GM19395 (cell line): ENCODE measurements at regions not wholly inside any gene's neighbourhood (a gene's known extent, or its start where the extent isn't known, plus 50 kb on each side); places are given as distances from the start of the nearest gene placed in this dataset.

Experiments
- ATAC-seq: cut with Tn5 transposase; IDR thresholded peaks from one replicate; pipeline ENCODE4 v1.9.1; 2021; ENCODE audit warnings: mild to moderate bottlenecking, moderate library complexity; ENCODE audit not compliant: unreplicated experiment

DNA sequence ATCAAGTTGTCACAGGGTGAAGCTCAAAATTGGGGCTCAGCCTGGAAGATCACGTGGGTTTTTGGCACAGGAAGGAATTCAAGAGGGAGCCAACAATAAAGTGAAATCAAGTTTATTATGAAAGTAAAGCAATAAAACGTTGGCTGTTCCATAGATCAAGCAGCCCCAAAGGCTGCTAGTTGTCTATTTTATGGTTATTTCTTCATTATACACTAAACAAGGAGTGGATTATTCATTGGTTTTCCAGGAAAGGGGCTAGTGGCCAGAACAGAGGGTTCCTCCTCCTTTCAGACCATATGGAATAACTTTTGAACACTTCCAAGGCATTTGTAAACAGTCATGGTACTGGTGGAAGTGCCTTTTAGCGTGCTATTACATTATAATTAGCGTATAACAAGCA, 723.5 kb upstream of the ADAMTS5 start:
- no peak for ATAC-seq

DNA sequence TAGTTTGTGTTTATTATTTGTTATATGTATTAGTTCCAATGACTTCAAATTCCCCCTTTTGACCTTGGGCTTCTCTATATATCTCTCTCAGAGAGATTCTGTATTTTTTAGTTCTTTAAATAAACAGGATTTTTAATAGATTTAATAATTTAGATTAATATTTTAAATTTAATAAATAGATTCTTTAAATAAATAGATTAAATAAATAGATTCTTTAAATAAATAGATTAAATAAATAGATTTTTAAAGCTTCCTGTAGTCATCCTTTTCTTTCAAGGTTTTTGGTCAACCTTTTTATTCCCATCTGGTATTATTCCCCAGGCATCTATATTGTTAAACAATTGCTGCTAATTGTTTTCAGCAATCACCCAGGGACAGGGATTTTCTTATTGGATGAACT, 721.9 kb upstream of the ADAMTS5 start:
- no peak for ATAC-seq

DNA sequence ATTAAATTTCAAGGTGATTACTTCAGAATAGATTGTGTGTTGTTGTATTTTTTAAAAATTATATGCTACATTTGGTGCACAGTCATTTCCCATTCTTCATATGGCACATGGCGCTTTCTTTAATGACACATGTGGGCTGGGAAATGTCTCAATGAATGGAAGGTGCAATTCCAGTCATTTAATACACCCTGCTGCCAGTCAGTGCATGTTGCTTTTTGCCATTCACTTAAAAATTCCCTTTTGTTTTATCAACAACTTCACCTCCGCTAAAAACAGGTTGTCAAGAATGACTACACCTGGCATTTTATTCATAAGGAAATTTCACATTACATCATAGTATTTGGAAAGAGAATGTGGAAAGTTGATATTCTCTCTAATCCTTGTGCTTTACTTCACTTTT, 716.4 kb upstream of the ADAMTS5 start:
- no peak for ATAC-seq

DNA sequence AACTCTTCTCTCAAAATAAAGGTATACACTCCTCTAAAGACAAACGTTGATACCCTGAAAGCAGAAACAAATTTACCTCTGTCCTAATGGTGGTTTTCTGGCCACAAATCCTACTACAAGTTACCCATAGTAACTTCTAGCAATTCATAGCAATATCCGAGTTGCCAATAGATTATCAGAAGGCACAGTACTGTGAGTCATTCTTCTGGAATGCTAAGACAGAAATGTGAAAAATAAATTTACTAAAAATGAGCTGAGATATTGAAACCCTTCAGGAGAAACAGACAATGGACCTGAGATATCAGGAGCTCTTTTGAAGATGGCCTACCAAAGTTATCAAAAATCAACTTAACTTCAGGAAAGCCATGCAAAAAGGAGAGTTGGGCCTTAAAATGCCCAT, 715.0 kb upstream of the ADAMTS5 start:
- ATAC-seq: no peak

DNA sequence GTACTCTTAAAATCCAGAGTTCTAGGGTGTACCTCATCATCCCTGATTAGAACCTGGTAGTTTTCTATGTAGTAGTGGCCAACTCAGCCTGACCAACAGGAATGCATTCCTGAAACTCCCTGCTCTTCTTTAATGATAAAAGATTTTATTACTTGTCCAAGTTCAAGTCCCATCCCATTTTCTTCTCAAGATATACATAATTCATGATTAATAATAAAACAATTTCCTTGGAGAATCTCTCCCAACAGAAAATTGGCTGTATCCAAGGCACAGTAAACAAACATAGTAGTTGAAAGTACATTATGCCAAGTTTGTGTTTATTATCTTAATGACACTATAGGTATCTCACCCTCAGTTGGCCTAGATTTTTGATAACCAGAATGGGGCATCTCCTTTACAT, 714.1 kb upstream of the ADAMTS5 start:
- ATAC-seq: no peak

DNA sequence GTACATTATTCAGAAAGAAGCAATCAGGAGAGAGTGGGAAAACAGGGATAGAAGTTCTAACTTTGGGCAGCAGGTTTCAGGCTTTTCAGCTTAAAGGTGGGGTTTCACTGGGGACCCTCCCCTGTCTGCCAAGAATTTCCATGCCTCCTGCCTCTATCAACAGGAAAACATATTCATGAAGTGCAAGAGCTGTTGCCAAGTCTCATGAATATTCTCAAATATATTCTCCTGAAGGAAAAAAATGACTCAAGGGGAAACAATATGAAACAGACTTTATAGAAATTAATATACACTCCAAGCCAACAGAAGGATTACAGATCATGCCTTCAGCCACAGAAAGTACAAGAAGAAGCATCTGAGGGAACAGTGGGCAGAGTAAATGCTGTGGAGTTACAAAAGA, 713.3 kb upstream of the ADAMTS5 start:
- no peak for ATAC-seq

DNA sequence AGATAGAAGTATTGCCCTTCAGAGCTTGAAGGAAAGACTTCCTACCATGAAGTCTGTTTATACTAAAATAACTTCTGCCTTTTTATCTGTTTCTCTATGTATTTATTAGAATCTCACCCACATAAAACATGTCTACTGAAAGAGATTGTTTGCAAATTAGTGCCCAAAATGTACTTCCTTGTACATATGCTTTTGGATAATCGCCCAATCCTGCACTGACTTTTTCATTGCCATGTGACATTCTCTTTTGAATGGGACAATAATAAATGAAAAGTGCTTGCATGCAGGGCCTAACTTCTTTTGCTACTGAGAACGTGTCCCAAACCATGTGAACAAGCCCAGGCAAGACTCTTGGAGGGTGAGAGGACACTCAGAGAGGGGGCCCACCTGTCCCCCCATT, 711.6 kb upstream of the ADAMTS5 start:
- ATAC-seq: no peak

DNA sequence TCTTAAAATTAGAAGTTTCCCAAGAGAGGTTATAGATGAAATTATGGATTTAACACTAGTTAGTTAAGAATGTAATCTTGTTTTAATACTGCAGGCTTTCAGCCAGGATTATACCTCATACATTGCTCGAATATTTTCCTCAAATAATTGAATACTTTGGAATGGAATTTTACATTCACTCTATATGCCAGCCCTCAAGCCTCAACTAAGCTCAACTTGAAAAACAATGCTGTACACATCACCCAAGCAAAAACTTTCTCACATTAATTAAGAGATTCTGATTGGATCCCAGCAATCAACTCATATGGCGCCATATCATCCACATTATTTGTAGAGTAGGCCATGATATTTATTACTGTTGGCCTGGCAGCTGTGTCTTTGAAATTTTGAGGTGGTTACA, 710.7 kb upstream of the ADAMTS5 start:
- ATAC-seq: no peak

DNA sequence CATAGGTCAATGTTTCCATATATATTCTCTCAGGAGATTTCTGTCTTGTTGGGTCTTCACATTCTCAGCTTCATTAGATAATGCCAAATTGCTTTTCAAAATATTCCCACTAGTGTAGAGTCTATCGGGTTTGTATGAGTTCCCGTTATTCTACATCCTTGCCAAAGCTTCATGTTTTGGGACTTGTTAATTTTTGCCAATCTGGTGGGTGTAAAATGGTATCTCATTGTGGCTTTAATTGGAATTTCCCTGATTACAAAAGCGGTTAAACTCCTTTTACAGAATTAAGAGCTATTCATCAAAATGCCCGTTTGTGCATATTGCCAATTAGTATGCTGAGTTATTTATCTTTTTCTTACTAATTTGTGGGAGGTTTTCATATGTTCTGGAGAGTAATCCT, 708.4 kb upstream of the ADAMTS5 start:
- ATAC-seq: no peak

DNA sequence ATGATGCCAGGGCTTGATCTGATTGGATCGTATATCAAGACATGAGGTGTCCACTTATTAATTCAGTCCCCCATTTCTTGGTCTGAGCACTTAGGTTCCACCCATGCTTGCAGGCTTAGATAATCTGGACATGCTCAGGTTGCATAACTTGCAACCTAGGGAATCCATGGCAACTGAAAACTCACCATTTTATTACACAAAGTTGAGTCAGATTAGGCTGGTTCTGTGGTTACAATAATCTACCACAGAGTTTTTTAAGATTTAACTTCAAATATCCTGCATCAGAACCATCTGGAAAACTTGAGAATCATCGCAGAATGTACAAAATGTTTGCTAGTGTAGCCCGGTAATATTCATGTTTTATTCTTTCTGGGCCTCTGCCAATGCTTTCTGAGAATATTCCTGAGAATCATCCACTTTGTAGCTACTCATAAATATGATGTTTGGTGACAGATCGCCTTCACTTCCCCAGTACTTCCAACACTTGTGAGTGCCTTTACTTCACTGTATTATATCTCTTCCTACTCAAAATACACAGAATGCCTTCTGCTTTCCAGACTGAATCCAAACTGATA, 707.2 kb upstream of the ADAMTS5 start:
- ATAC-seq: no peak

DNA sequence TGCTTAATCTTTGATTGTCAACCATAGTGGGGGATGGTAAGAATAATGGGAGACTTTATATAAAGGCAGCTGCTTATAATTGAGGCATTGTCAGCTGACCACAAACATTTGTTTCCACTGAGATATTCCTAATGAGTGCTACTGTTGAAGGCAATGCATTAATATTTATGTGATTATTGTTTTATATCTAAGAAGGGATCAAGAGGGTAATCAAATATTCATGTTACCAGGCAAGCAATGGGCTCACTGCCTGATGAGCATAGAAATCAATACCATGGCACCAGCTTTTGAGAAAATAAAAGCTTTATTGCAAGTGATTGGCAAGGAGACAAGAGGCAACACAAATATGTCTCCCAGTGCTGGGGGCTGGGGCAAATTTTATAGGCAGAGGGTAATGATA, 706.7 kb upstream of the ADAMTS5 start:
- ATAC-seq: no peak

DNA sequence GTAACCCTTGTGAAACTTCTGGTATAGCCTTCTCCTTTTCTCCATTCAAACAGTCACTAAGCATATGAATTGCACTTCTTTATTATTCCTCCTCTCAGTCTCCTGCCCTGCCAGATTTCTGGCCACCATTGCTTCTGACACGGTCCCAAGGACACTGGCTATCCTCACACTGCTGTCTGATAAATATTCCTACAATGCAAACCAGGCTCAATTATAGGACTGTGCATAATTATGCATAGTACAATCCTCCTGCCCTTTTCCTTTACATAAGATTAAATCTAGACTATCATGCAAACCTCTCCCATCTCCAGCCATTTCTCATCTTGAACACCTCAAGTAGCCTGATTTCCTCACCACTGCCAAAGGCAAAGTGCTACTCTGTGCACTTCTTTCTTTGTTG, 704.3 kb upstream of the ADAMTS5 start:
- ATAC-seq: no peak

DNA sequence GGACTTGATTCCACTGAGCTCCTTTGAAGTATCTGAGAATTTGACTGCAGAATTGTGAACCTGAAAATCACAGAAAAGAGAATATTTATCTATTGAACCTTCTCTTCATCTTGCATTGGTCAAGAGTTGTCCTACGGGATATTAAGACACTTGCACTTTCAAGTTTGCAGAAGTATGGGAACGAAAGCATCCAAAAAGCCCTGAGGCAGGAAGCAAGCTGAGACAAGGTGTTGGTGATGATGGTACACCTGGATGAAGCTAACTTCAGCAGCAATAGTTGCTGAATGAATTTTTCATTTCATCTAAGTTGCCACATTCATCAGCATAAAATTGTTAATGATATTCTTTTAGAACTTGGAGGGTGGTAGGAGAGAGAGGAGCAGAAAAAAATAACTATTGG, 686.6 kb upstream of the ADAMTS5 start:
- ATAC-seq: no peak

DNA sequence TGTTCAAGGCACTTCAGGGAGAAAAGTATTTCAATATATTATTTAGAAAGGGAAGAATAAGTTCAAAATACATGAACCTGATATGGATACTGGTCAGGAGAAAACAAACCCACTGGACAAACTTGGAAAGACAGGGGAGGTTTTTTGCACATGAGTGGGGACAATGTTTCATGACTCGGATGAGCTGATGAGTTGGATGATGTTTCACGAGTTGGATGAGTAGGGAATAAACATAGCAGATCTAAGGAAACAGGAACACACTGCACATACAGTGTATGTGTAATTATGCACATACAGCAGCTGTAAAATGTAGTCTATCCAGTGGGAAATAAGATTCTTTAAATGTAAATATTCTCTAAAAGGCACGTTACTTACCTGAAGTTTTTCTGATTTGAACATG, 682.9 kb upstream of the ADAMTS5 start:
- no peak for ATAC-seq

DNA sequence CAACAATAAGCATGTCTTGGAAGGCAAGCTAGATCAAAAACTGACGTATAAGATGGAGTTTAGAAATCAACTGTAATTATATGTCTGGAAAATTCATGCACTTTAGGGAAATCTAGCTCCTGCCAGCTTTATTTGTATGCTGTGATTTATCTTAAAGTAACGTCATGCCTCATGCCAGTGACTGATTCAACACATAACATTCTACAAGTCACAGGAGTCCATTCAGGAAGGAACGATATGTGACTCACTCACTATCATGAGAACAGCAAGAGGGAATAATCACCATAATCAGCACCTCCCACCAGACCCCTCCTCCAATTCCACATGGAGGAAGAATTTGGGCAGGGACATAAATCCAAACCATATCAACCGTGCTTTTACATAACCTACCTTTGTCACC, 682.4 kb upstream of the ADAMTS5 start:
- ATAC-seq: no peak

DNA sequence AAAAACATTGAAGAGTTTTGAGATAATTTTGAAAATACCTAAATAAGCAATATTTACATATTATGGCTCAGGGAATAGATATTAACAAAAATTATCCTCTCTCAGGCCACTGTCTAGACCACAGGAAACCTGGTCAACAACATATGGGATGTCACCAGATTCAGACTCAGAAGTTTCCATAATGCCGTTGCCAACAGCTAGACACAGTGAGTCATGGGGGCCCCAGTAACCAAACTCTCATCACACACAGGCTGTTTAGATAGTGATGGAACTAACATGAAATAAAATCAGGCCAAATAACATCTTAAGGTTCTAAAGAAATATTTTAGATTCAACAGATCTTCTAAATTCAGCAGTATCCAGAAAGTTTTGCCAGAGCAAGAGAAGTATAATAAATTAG, 681.7 kb upstream of the ADAMTS5 start:
- ATAC-seq: no peak

DNA sequence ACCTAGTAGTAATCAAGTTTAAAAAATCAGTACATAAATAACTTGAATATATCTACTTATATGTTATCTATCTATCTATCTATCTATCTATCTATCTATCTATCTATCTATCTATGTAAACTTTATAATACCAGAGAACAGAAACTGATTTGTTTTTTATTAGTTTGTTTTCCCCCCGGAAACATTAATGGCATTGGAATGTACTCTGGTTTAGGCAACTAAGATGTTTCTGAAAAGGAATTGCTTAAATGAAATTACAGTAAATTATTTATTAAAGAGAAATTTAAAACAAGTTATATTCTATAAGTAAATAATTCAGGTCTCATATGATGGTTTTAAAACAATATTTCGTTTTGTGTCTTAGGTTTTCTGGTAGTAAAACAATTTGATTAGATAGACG, 681.0 kb upstream of the ADAMTS5 start:
- no peak for ATAC-seq

DNA sequence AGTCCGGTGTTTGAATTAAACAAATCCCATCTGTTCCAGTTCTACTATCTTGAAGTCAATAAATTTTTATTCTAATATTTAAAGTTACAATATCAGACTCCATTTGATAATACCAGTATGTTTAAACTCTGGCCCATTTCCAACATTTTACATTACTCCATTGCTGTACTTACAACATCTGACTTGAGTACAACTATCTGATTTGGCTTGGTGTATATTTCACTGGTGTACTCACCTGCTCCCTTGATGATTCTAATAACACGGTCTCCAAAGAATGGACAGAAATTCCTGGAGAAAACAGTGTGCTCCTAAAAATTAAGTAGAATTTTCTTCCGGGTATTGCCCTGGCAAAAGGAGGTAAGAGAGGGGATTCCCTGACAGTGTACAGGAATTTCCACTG, 680.5 kb upstream of the ADAMTS5 start:
- ATAC-seq: no peak

DNA sequence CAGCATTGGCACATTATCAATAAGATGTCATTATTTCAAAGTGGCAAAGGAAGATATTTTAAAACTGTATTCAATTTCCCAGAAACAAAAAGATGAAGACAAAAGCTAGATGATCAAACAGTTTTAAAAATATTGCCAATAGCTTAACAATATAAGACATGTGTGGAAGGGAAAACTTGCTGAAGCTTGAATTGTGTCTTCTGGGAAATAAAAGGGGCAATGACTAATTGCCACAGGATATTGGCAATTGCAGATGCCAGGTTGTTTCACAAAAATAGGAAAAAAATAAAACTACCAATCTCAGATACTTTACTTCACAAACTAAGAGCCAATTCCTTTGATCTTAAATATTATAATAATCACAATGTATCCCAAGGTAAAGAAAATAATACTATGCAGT, 679.8 kb upstream of the ADAMTS5 start:
- ATAC-seq: no peak

DNA sequence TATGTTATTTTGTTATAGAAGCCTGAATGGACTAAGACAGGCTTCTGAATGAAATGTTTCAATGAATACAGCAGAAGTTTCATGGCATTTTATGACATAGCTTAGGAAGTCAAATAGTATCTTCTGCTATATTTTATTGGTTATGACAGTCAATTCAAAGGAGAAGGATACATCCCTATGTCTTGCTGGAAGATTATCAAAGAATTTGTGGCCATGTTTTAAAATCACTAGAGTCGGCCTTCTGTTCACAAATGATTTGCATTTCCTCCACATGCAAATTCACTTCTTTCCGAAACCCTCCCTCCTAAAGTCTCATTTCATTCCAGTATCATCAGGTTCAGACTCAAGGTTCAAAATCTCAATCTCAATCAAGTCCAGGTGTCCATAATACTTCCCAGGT, 679.2 kb upstream of the ADAMTS5 start:
- no peak for ATAC-seq

DNA sequence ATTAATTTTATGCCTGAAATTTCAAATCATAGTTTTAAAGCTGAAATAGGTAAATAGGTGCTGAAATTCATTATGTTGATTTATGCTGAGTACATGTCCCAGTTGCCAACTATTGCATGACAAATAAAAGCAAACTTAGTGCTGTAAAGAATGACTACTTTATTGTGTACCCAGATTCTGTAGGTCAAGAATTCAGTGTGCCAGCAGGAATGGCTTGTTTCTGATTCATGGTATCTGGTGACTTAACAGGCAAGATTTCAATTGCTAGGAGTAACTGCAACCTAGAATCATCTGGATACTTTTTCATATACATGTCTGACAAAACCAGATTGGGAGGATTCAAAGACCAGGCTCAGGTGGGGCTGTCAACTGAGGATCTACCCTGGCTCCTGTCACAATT, 678.4 kb upstream of the ADAMTS5 start:
- ATAC-seq: no peak

DNA sequence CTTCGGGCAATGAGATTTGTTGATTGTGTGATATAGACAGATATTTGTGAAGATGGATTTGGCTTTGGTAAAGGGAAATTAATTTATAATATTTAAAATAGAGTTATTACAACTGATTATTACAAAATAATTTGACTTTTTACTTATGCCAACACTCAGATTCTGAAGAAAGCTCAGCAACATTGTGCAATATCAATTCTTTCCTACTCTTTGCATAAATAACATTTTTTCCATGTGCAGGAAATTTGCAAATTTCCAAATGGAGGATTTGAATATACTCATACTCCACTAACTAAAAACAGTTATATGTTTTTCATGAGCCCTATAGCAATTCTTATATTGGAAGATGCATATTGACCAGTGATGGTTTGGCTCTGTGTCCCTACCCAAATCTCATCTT, 676.4 kb upstream of the ADAMTS5 start:
- ATAC-seq: no peak

DNA sequence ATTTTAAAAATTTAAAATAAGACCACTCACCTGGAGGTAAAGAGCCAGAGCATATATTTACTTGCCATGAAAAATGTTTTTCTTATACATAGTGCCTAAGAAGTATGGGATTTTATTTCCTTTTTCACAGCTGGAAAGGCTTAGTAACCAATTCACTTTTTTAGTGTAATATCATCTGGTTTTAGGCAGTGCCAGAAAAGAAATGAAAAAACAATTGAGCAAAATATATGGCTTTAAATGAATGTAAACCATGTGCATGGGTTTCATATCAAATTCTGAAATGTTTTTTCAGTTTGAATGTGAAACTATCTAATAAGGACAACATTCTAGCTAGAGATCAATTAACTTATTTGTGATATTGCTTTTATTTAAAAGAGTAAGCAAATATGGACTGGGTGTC, 672.4 kb upstream of the ADAMTS5 start:
- ATAC-seq: no peak

DNA sequence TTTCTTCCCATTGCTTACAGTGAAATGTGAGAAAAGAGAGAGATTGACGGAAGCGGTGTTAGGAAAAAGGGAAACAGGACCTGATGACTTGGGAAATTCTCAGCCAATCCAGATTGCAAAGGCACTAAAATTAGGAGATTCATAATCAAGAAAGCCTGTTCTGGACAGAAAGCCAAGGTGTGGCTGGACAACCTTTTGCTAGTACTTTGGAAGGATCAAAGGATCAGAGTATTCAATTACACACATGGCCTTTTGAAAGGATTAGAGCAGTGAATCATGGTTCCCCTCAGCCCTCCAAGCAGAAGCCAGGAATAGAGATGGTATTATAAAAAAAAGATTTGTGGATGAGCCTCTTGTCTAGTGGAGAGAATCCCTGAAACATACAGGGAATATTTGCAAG, 669.8 kb upstream of the ADAMTS5 start:
- no peak for ATAC-seq
